ENCODE measurements at regions not wholly inside any gene's neighbourhood (a gene's known extent, or its start where the extent isn't known, plus 50 kb on each side); places are given as distances from the start of the nearest gene placed in this dataset.

GRCh38 chr17:79214459-79214858 lies 139.8 kb downstream of the ENGASE start:
- Histone ChIP-seq H3K9me2 (replicated peaks; ENCODE audit: low read depth, low read length) (no peaks in the 10 kb centered on the region), H3K4me1 (ENCODE audit: insufficient read depth, low read length, poor library complexity, severe bottlenecking) (no peaks in the 10 kb centered on the region), H3F3A (ENCODE audit: low read depth) (no peaks in the 10 kb centered on the region), H3K27me3 (ENCODE audit: insufficient read depth, low read length, poor library complexity, severe bottlenecking) (no peaks in the 10 kb centered on the region), H3K79me2 (ENCODE audit: insufficient read depth, low read length) (no peaks in the 10 kb centered on the region), H3K4me3 (ENCODE audit: low read length, poor library complexity, severe bottlenecking) (no peak overlapping the region), H3K36me3 (ENCODE audit: insufficient read depth, low read length) (no peaks in the 10 kb centered on the region), H3K9ac (ENCODE audit: low read depth, low read length, poor library complexity, severe bottlenecking) (no peak overlapping the region), H3K9me3 (ENCODE audit: insufficient read depth, low read depth, low read length) (no peaks in the 10 kb centered on the region), H3K4me2 (ENCODE audit: low read depth, low read length, poor library complexity, severe bottlenecking) (no peak overlapping the region), H2AFZ (ENCODE audit: low read length) (no peak overlapping the region), H4K20me1 (ENCODE audit: insufficient read depth, low read length, poor library complexity, severe bottlenecking) (no peaks in the 10 kb centered on the region)
- TF ChIP-seq CTCF (conservative IDR thresholded peaks at IDR 0.05; ENCODE audit: low read length) (no peak), EZH2phosphoT487 (IDR thresholded peaks at IDR 0.05; ENCODE audit: borderline replicate concordance) (no peak)

GRCh38 chr17:79213305-79213704 lies 138.7 kb downstream of the ENGASE start:
- no peaks in the 10 kb centered on the region for H3K4me1 ChIP-seq (ENCODE audit: insufficient read depth, low read length, poor library complexity, severe bottlenecking)
- no peaks in the 10 kb centered on the region for H3K9me2 ChIP-seq (replicated peaks; ENCODE audit: low read depth, low read length)
- no peak overlapping the region for H3K4me3 ChIP-seq (ENCODE audit: low read length, poor library complexity, severe bottlenecking)
- no peaks in the 10 kb centered on the region for H3K9me3 ChIP-seq (ENCODE audit: insufficient read depth, low read depth, low read length)
- H3K36me3 ChIP-seq (ENCODE audit: insufficient read depth, low read length): no peaks in the 10 kb centered on the region
- H3K9ac ChIP-seq (ENCODE audit: low read depth, low read length, poor library complexity, severe bottlenecking): no peak overlapping the region
- no peak overlapping the region for H2AFZ ChIP-seq (ENCODE audit: low read length)
- H3F3A ChIP-seq (ENCODE audit: low read depth): no peaks in the 10 kb centered on the region
- TF ChIP-seq EZH2phosphoT487 (IDR thresholded peaks at IDR 0.05; ENCODE audit: borderline replicate concordance) (no peak), CTCF (conservative IDR thresholded peaks at IDR 0.05; ENCODE audit: low read length) (no peak)
- no peak overlapping the region for H3K4me2 ChIP-seq (ENCODE audit: low read depth, low read length, poor library complexity, severe bottlenecking)
- no peaks in the 10 kb centered on the region for H4K20me1 ChIP-seq (ENCODE audit: insufficient read depth, low read length, poor library complexity, severe bottlenecking)
- H3K79me2 ChIP-seq (ENCODE audit: insufficient read depth, low read length): no peaks in the 10 kb centered on the region
- no peaks in the 10 kb centered on the region for H3K27me3 ChIP-seq (ENCODE audit: insufficient read depth, low read length, poor library complexity, severe bottlenecking)

GRCh38 chr17:79212149-79213087 lies 137.8 kb downstream of the ENGASE start:
- Histone ChIP-seq H3K9me3 (ENCODE audit: insufficient read depth, low read depth, low read length) (no peaks in the 10 kb centered on the region), H3K36me3 (ENCODE audit: insufficient read depth, low read length) (no peaks in the 10 kb centered on the region), H2AFZ (ENCODE audit: low read length) (no peak overlapping the region), H3K27me3 (ENCODE audit: insufficient read depth, low read length, poor library complexity, severe bottlenecking) (no peaks in the 10 kb centered on the region), H4K20me1 (ENCODE audit: insufficient read depth, low read length, poor library complexity, severe bottlenecking) (no peaks in the 10 kb centered on the region), H3K79me2 (ENCODE audit: insufficient read depth, low read length) (no peaks in the 10 kb centered on the region), H3K9ac (ENCODE audit: low read depth, low read length, poor library complexity, severe bottlenecking) (no peak overlapping the region), H3K4me1 (ENCODE audit: insufficient read depth, low read length, poor library complexity, severe bottlenecking) (no peaks in the 10 kb centered on the region), H3K9me2 (replicated peaks; ENCODE audit: low read depth, low read length) (no peaks in the 10 kb centered on the region), H3F3A (ENCODE audit: low read depth) (no peaks in the 10 kb centered on the region), H3K4me3 (ENCODE audit: low read length, poor library complexity, severe bottlenecking) (no peak overlapping the region), H3K4me2 (ENCODE audit: low read depth, low read length, poor library complexity, severe bottlenecking) (no peak overlapping the region)
- TF ChIP-seq CTCF (conservative IDR thresholded peaks at IDR 0.05; ENCODE audit: low read length) (no peak), EZH2phosphoT487 (IDR thresholded peaks at IDR 0.05; ENCODE audit: borderline replicate concordance) (no peak)
